ENCODE measurements at regions not wholly inside any gene's neighbourhood (a gene's known extent, or its start where the extent isn't known, plus 50 kb on each side); places are given as distances from the start of the nearest gene placed in this dataset.

GRCh38 chr18:32529722-32530420 is 59.2 kb upstream of the GAREM1 start:
- no peak for TF ChIP-seq RARB (CRISPR knock-in tag; IDR thresholded peaks at IDR 0.05)
- no peak for TF ChIP-seq ZFP30 (CRISPR knock-in tag; IDR thresholded peaks at IDR 0.05)

Data from SK-N-SH treated with all-trans-retinoic acid at 6 μM for 48 hours (cell line).